ENCODE measurements at regions not wholly inside any gene's neighbourhood (a gene's known extent, or its start where the extent isn't known, plus 50 kb on each side); places are given as distances from the start of the nearest gene placed in this dataset.

- in situ Hi-C loops (cut with MboI; ENCODE audit: low sequenced_read_pairs) = no loop called here
Measured at GRCh38 chr2:175476374-175476773, 294.9 kb upstream of the ATP5MC3 start.

GRCh38 chr2:175475130-175475529 lies 293.6 kb upstream of the ATP5MC3 start:
- in situ Hi-C loops (cut with MboI; ENCODE audit: low sequenced_read_pairs) = no loop called here

GRCh38 chr2:175468431-175469098 lies 287.1 kb upstream of the ATP5MC3 start:
- in situ Hi-C loops (cut with MboI; ENCODE audit: low sequenced_read_pairs) = no loop called here

DNA sequence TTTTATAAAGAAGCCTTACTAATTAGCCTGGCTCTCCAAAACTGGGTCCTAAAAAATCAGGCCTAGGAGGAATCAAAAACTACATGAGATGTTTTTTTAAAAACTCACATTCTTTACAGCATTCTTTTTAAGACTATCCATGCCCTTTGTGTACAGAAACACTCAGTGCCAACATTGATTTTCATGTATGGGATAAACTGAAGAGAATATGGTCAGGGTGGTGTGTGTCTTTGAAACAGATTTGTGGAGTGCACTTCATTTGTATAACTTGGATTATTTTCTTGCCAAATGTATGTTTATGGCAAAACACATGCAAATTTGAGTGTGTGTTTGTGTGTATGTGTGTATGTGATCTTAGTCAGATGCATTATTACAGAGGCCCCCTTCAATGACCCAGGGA lies 283.6 kb upstream of the ATP5MC3 start:
- in situ Hi-C loops (cut with MboI; ENCODE audit: low sequenced_read_pairs) = no loop called here

- in situ Hi-C loops (cut with MboI; ENCODE audit: low sequenced_read_pairs) = no loop called here
Measured at GRCh38 chr2:175464311-175464670, 282.8 kb upstream of the ATP5MC3 start.

DNA sequence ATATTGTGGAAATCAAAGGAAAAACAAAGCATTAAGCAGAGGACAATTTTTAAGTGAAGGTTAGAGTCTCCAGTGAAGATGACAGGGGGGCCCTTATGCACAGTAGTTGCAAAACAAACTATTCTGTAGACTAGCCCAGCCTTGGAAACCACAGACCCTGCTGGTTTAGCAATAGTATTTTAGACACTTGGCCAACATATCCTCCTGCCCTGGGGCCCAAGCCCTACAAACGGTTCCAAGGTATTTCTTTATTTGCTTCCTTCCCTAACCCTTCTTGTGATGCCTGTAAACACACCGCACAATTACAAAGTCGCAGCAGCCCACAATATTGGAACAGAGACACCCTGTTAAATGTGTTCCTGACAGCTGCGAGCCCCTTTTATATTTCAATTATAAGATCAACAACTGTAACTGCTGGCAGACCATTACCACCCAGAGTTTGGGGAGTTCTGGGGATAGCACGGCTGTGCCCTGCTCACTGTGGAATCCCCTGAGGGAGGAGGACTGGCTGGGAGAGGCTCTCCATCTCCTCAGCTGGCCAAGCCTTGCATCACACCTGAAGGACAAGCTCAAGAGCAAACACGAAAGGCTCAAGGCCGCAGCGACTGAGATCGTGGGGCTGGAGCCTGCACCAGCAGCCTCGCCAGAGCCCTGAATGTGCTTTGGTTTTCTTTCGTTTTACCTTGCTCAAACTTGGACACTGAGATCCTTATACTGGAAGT lies 282.2 kb upstream of the ATP5MC3 start:
- in situ Hi-C loops (cut with MboI; ENCODE audit: low sequenced_read_pairs) = no loop called here

GRCh38 chr2:175463169-175463568 lies 281.7 kb upstream of the ATP5MC3 start:
- in situ Hi-C loops (cut with MboI; ENCODE audit: low sequenced_read_pairs) = no loop called here

DNA sequence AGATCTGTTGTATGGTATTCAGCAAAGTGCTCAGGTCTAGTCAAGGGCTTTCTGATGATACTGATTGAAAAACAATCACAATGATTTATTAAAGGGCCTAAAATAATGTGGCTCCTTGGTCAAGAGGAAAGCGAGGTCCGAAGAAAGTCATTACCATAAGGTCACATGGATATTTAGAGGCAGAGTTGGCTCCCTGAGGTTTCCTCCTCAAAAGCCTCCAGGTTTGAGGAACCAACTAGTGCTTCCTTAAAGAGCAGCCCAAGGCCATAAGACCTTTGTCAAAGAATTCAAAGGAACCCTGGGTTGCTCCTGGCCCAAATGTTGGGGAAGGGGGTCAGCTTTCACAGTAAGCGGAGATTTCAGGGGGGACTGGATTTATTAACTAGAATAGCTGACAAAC lies 280.7 kb upstream of the ATP5MC3 start:
- in situ Hi-C loops (cut with MboI; ENCODE audit: low sequenced_read_pairs) = no loop called here

GRCh38 chr2:175461839-175462238 lies 280.3 kb upstream of the ATP5MC3 start:
- in situ Hi-C loops (cut with MboI; ENCODE audit: low sequenced_read_pairs) = no loop called here

GRCh38 chr2:175457895-175458448 lies 276.5 kb upstream of the ATP5MC3 start:
- in situ Hi-C loops (cut with MboI; ENCODE audit: low sequenced_read_pairs) = no loop called here

- in situ Hi-C loops (cut with MboI; ENCODE audit: low sequenced_read_pairs) = no loop called here
Measured at GRCh38 chr2:175454953-175455389, 273.5 kb upstream of the ATP5MC3 start.

GRCh38 chr2:175450029-175450760 lies 268.7 kb upstream of the ATP5MC3 start:
- in situ Hi-C loops (cut with MboI; ENCODE audit: low sequenced_read_pairs) = no loop called here

DNA sequence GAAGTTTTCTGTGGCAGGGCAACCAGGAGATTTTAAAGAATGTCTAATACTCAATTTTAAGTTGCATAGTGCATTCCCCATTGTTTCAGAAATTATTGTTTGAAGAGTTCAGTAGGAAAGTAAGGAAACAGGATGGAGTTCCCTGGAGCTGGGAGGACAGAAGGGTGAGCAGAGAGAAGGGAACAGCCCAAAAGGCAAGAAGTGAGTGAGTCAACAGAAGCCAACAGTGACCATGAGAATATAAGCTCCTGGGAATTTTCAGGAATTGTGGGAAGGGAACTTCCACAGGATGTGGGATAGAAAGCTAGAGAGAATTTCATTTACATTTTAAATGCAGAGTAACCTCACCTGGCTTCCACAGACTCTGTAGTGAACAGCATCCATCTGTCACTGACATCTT lies 268.1 kb upstream of the ATP5MC3 start:
- in situ Hi-C loops (cut with MboI; ENCODE audit: low sequenced_read_pairs) = no loop called here

DNA sequence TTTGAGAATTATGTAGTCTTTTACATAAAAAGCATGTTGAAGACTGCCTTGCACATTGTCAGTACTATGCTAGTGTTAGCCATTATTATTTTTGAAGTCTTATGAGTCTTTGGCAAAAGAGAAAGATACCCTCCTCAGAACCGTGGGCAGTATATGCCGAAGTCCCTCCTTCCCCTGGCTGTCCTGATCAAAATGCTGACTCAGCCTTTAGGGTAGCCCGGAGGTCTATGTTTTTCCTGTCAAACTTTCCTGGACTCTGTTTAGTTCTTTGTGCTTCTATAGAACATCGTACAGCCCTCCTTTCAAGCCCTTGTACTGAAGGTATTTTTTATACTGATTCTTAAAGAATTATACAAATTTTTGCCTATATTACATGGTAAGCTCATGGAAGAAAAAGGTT lies 264.7 kb upstream of the ATP5MC3 start:
- in situ Hi-C loops (cut with MboI; ENCODE audit: low sequenced_read_pairs) = no loop called here

DNA sequence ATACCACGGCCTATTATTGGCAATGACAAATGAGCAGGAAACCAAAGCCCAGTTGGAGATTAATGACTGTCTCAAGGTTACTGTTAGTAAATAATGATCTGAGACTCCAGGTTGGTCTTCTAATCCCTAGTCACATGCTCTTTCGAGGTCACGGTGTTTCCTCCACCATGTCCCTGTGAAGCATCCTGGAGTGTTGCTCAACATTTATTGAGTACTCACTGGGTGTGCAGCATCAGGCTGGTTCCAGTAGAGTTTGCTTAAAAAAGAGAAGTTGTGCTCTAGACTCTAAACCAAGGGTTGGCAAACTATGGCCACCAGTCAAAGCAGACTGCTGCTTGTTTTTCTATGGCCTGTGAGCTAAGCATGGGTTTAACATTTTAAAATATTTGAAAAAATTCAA lies 263.8 kb upstream of the ATP5MC3 start:
- in situ Hi-C loops (cut with MboI; ENCODE audit: low sequenced_read_pairs) = no loop called here

DNA sequence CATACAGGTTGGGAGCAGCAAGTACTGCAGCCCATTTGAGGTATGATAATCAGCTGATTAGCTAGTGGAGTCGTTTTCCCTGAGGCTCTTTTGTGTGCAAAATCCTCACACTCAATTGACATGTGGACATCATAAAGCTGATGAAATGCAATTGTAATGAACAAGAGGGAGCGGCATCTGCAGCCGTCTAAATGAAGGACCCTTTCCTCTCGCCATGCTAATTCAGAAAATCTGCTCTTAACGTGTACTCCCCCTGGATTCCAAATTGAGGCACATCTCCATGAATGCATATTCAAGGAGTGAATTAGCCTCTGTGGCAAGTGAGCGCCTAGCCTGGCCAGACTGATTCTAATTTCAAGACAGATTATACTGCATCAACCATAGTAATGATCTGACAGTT lies 260.9 kb upstream of the ATP5MC3 start:
- in situ Hi-C loops (cut with MboI; ENCODE audit: low sequenced_read_pairs) = no loop called here

GRCh38 chr2:175441181-175441761 lies 259.8 kb upstream of the ATP5MC3 start:
- in situ Hi-C loops (cut with MboI; ENCODE audit: low sequenced_read_pairs) = no loop called here

GRCh38 chr2:175439416-175439815 lies 257.9 kb upstream of the ATP5MC3 start:
- in situ Hi-C loops (cut with MboI; ENCODE audit: low sequenced_read_pairs) = no loop called here

DNA sequence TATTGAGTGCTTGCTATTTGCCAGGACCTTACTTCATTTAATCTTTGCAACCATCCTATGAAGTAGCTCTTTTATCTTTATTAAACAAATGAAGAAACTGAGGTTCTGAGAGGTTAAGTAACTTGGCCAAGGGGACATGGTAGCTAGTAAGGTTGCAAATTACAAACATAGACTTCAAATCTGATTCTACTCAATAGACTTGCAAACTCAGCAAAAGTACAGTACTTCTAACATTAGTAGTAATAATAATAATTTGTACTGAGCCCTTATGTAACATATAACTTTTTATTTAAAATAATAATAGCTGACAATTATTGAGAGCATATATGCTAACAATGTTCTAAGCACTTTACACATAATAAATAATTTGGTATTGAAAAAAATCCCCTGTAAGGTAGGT lies 255.7 kb upstream of the ATP5MC3 start:
- in situ Hi-C loops (cut with MboI; ENCODE audit: low sequenced_read_pairs) = no loop called here

DNA sequence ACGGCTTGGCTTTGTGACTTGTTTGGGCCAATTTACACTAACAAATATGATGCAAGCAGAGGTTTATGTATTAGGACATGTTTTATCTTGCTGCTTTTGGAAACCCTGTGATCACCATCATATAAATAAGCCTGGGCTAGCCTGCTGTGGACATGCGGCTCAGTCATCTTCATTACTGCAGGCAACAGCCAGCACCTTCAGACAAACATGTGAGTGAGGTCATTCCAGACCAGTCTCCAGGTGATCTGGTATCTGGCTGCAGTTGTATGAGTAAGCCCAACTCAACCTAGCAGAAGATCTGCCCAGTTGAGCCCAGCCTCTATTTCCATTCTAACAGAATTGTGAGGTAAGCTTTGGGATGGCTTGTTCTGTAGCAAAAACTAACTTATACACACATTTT lies 254.6 kb upstream of the ATP5MC3 start:
- in situ Hi-C loops (cut with MboI; ENCODE audit: low sequenced_read_pairs) = no loop called here

DNA sequence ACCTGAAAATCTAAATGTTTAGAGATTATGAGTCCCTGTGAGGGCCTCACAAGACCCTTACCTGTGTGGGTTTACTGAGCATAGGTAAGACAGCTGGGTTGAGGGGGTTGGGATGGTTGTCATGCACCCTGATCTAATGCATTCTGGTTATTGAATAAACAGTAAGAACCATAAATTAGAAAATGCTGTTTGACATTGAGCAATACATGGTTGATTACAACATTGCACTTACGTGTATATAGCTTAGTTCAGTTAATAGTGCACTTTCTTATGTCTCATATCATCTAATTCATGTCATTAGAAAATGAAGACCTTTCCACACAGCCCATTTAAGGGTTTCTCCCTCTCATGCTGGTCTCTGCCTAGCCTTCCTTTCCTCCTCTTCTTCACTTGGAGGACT lies 253.5 kb upstream of the ATP5MC3 start:
- in situ Hi-C loops (cut with MboI; ENCODE audit: low sequenced_read_pairs) = no loop called here
